Fibroblast of mammary gland (primary cell): ENCODE measurements at regions not wholly inside any gene's neighbourhood (a gene's known extent, or its start where the extent isn't known, plus 50 kb on each side); places are given as distances from the start of the nearest gene placed in this dataset.

Experiments
- DNase-seq: peaks from one replicate; pipeline ENCODE4 v3.0.0-alpha.2; 2010; ENCODE audit warnings: low read depth
- H3K4me3 ChIP-seq: 2 replicates; pipeline ENCODE4 v1.5.1; 2011; ENCODE audit warnings: low read depth, mild to moderate bottlenecking, low read length, moderate library complexity; ENCODE audit not compliant: control insufficient read depth
- CTCF ChIP-seq: conservative IDR thresholded peaks from 2 replicates; pipeline ENCODE4 v1.5.1; 2011; ENCODE audit warnings: low read depth, low read length, inconsistent platforms; ENCODE audit not compliant: control insufficient read depth, insufficient read depth

- no peak overlapping the region for H3K4me3 ChIP-seq
- DNase-seq, result no peak
- no peak for TF ChIP-seq CTCF
These were observed 176.9 kb downstream of the CRPPA start for GRCh38 chr7:16244469-16244868.

- no peak for TF ChIP-seq CTCF
- DNase-seq, result no peak
These were observed 178.4 kb downstream of the CRPPA start for GRCh38 chr7:16242920-16243319.

GRCh38 chr7:16241017-16241416 is 180.3 kb downstream of the CRPPA start:
- no peak overlapping the region for H3K4me3 ChIP-seq
- TF ChIP-seq CTCF, result no peak
- no peak for DNase-seq

More at GRCh38 chr7:16242920-16243319, 178.4 kb downstream of the CRPPA start:
- H3K4me3 ChIP-seq, result no peak overlapping the region

- no peak for DNase-seq
- TF ChIP-seq CTCF, result no peak
These were observed 185.0 kb downstream of the CRPPA start for GRCh38 chr7:16236381-16236780.

GRCh38 chr7:16235147-16236114 is 185.9 kb downstream of the CRPPA start:
- H3K4me3 ChIP-seq, result no peak overlapping the region
- no peak for TF ChIP-seq CTCF
- no peak for DNase-seq

More at GRCh38 chr7:16236381-16236780, 185.0 kb downstream of the CRPPA start:
- H3K4me3 ChIP-seq, result no peak overlapping the region

- DNase-seq, result no peak
- H3K4me3 ChIP-seq, result no peak overlapping the region
- TF ChIP-seq CTCF, result no peak
These were observed 186.7 kb downstream of the CRPPA start for GRCh38 chr7:16234493-16235146.
